ACHN (cell line): ENCODE measurements at regions not wholly inside any gene's neighbourhood (a gene's known extent, or its start where the extent isn't known, plus 50 kb on each side); places are given as distances from the start of the nearest gene placed in this dataset.
A peak's percentile ranks its signal among the peaks of the same experiment; 100 is the strongest.

Source experiments
- DNase-seq: peaks from one replicate; pipeline ENCODE4 v3.0.0-alpha.2; 2015
- in situ Hi-C: cut with HindIII; loops from 2 replicates; pipeline ENCODE4 v1.10.0; 2017; ENCODE audit warnings: low sequenced_read_pairs, low pct_ligation_motif_present, low pct_unique_long_range_greater_than_20kb

GRCh38 chr1:173411835-173412742 is 65.0 kb upstream of the PRDX6 start:
- DNase-seq = no peak
- in situ Hi-C loops = no loop called here

- DNase-seq = no peak
- in situ Hi-C loops = no loop called here
These were observed 63.8 kb upstream of the PRDX6 start for GRCh38 chr1:173413271-173413707.

- in situ Hi-C loops = no loop called here
- DNase-seq = no peak
These were observed 63.0 kb upstream of the PRDX6 start for GRCh38 chr1:173414136-173414535.

- in situ Hi-C loops = no loop called here
- DNase-seq = no peak
These were observed 62.5 kb upstream of the PRDX6 start for GRCh38 chr1:173414539-173415226.

- no peak for DNase-seq
- in situ Hi-C loops = no loop called here
These were observed 61.6 kb upstream of the PRDX6 start for GRCh38 chr1:173415490-173415889.

GRCh38 chr1:173415905-173416450 is 61.2 kb upstream of the PRDX6 start:
- DNase-seq = no peak
- in situ Hi-C loops = no loop called here

GRCh38 chr1:173417563-173417962 is 59.6 kb upstream of the PRDX6 start:
- in situ Hi-C loops = no loop called here
- no peak for DNase-seq

GRCh38 chr1:173418107-173418985 is 58.8 kb upstream of the PRDX6 start:
- in situ Hi-C loops = no loop called here
- no peak for DNase-seq

- peak; percentile 79 for DNase-seq
- in situ Hi-C loops = no loop called here
These were observed 56.8 kb upstream of the PRDX6 start for GRCh38 chr1:173420330-173420806.

GRCh38 chr1:173421286-173421685 is 55.8 kb upstream of the PRDX6 start:
- in situ Hi-C loops = no loop called here
- DNase-seq = no peak

- in situ Hi-C loops = no loop called here
- DNase-seq = no peak
These were observed 55.3 kb upstream of the PRDX6 start for GRCh38 chr1:173421789-173422188.

GRCh38 chr1:173422456-173422976 is 54.6 kb upstream of the PRDX6 start:
- no peak for DNase-seq
- in situ Hi-C loops = no loop called here

GRCh38 chr1:173423291-173423690 is 53.8 kb upstream of the PRDX6 start:
- DNase-seq = no peak
- in situ Hi-C loops = no loop called here

GRCh38 chr1:173424143-173424542 is 53.0 kb upstream of the PRDX6 start:
- in situ Hi-C loops = no loop called here

GRCh38 chr1:173424782-173425407 is 52.2 kb upstream of the PRDX6 start:
- in situ Hi-C loops = no loop called here
- no peak for DNase-seq

More at GRCh38 chr1:173424143-173424542, 53.0 kb upstream of the PRDX6 start:
- DNase-seq = no peak

GRCh38 chr1:173426057-173426456 is 51.1 kb upstream of the PRDX6 start:
- in situ Hi-C loops = no loop called here
- no peak for DNase-seq

- in situ Hi-C loops = no loop called here
- DNase-seq = no peak
These were observed 49.7 kb upstream of the PRDX6 start for GRCh38 chr1:173427146-173428054.
